ENCODE measurements at regions not wholly inside any gene's neighbourhood (a gene's known extent, or its start where the extent isn't known, plus 50 kb on each side); places are given as distances from the start of the nearest gene placed in this dataset.

GRCh38 chr21:14767192-14767852 is 221.2 kb upstream of the SAMSN1 start:
- TF ChIP-seq, protein P1, sequence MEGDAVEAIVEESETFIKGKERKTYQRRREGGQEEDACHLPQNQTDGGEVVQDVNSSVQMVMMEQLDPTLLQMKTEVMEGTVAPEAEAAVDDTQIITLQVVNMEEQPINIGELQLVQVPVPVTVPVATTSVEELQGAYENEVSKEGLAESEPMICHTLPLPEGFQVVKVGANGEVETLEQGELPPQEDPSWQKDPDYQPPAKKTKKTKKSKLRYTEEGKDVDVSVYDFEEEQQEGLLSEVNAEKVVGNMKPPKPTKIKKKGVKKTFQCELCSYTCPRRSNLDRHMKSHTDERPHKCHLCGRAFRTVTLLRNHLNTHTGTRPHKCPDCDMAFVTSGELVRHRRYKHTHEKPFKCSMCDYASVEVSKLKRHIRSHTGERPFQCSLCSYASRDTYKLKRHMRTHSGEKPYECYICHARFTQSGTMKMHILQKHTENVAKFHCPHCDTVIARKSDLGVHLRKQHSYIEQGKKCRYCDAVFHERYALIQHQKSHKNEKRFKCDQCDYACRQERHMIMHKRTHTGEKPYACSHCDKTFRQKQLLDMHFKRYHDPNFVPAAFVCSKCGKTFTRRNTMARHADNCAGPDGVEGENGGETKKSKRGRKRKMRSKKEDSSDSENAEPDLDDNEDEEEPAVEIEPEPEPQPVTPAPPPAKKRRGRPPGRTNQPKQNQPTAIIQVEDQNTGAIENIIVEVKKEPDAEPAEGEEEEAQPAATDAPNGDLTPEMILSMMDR (IDR thresholded peaks at IDR 0.05; ENCODE audit: borderline replicate concordance, extremely low read depth, low read length, poor library complexity, severe bottlenecking) = no peak
- no peak for TF ChIP-seq EZH2 (IDR thresholded peaks at IDR 0.05; ENCODE audit: borderline replicate concordance, low read depth, low read length, severe bottlenecking)
